ENCODE measurements at regions not wholly inside any gene's neighbourhood (a gene's known extent, or its start where the extent isn't known, plus 50 kb on each side); places are given as distances from the start of the nearest gene placed in this dataset.

DNA sequence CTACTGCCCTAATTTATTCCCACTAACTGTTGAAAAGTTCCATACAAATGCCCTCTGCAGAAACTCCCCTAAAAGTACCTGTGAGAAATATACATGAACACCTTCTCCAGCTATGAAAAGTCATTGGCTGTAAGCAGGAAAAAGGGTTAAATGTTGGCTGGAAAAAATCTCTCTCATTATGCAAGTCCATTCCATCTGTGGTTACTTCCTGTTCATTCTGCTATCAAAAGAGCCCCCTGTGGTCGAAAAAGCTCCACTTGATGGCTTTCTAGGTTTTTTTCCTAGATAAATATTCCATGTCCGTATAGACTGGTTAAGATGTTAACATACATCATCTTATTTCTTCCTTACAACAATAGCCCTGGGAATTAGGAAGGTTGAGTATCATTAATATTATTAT is 56.2 kb upstream of the AKAP13 start:
- no peaks in the 10 kb centered on the region; a peak in 1 of 4 replicates for H3K79me1 ChIP-seq (ENCODE audit: low read depth in 1 of 2, low read length in 2 of 2)
- no peaks in the 10 kb centered on the region for H3K36me3 ChIP-seq (ENCODE audit: control insufficient read depth, insufficient read depth, low read length)
- dilution Hi-C loops (cut with HindIII; ENCODE audit: low sequenced_read_pairs, unreplicated experiment) (no loop called here), intact Hi-C loops (cut with micrococcal nuclease) (no loop called here), in situ Hi-C loops (cut with MboI; ENCODE audit: low sequenced_read_pairs) (no loop called here)
- no peak overlapping the region for H4K8ac ChIP-seq (ENCODE audit: low read depth in 2 of 2, low read length in 2 of 2)
- H3K4me1 ChIP-seq (ENCODE audit: control insufficient read depth, insufficient read depth, low read length): no peaks in the 10 kb centered on the region
- ATAC-seq (ENCODE audit: low read depth) (no peak), DNase-seq (no peak)
- no peak overlapping the region for H3K9ac ChIP-seq (ENCODE audit: low read depth, low read length)
- TF ChIP-seq MAZ (IDR thresholded peaks at IDR 0.05; ENCODE audit: borderline replicate concordance, low read depth, low read length): no peak
- TF ChIP-seq, protein P1, sequence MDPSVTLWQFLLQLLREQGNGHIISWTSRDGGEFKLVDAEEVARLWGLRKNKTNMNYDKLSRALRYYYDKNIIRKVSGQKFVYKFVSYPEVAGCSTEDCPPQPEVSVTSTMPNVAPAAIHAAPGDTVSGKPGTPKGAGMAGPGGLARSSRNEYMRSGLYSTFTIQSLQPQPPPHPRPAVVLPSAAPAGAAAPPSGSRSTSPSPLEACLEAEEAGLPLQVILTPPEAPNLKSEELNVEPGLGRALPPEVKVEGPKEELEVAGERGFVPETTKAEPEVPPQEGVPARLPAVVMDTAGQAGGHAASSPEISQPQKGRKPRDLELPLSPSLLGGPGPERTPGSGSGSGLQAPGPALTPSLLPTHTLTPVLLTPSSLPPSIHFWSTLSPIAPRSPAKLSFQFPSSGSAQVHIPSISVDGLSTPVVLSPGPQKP (IDR thresholded peaks at IDR 0.05; ENCODE audit: borderline replicate concordance, low read depth, low read length): no peak
- no peak for TF ChIP-seq CEBPB (IDR thresholded peaks at IDR 0.05; ENCODE audit: low read depth, low read length)
- TF ChIP-seq RCOR1 (IDR thresholded peaks at IDR 0.05; ENCODE audit: insufficient replicate concordance, low read length): no peak
- TF ChIP-seq SMC3 (IDR thresholded peaks at IDR 0.05; ENCODE audit: low read depth, low read length): no peak
- no peak for TF ChIP-seq CTCF (conservative IDR thresholded peaks at IDR 0.05; ENCODE audit: low read depth, low read length)
- no peak for TF ChIP-seq MAFK (IDR thresholded peaks at IDR 0.05; ENCODE audit: low read depth, low read length)
- TF ChIP-seq NFE2L2 (IDR thresholded peaks at IDR 0.05; ENCODE audit: low read depth, low read length): no peak
- TF ChIP-seq, protein P2, sequence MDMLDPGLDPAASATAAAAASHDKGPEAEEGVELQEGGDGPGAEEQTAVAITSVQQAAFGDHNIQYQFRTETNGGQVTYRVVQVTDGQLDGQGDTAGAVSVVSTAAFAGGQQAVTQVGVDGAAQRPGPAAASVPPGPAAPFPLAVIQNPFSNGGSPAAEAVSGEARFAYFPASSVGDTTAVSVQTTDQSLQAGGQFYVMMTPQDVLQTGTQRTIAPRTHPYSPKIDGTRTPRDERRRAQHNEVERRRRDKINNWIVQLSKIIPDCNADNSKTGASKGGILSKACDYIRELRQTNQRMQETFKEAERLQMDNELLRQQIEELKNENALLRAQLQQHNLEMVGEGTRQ (IDR thresholded peaks at IDR 0.05; ENCODE audit: low read depth, low read length): no peak
- TF ChIP-seq CHD1 (IDR thresholded peaks at IDR 0.05; ENCODE audit: low read depth, low read length): no peak
- no peak for TF ChIP-seq MXI1 (IDR thresholded peaks at IDR 0.05; ENCODE audit: borderline replicate concordance, low read depth, low read length)
- no peak overlapping the region for H2BK20ac ChIP-seq (ENCODE audit: low read depth, low read length)
- H2AFZ ChIP-seq (replicated peaks; ENCODE audit: low read length, poor library complexity): no peak overlapping the region
- H2BK15ac ChIP-seq (ENCODE audit: low read depth, low read length): no peak overlapping the region
- no peak overlapping the region for H2BK120ac ChIP-seq (ENCODE audit: low read depth, low read length)
- no peak overlapping the region for H3K18ac ChIP-seq (ENCODE audit: low read depth, low read length)
- H3K23ac ChIP-seq (ENCODE audit: low read depth, low read length): no peak overlapping the region
- no CpG with 5 or more reads among the region's 2 CpGs for WGBS, 2 experiments (ENCODE audit: extremely low coverage in 2 of 2, insufficient read length in 1 of 2)
- no TSS peak for BruUV-seq (replicated peaks)
- H2AK5ac ChIP-seq (ENCODE audit: low read depth, low read length): no peak overlapping the region
- H3K4me2 ChIP-seq (ENCODE audit: low read depth, low read length): no peak overlapping the region
- H4K5ac ChIP-seq (ENCODE audit: low read depth, low read length): no peak overlapping the region
- POLR2A ChIA-PET (ENCODE audit: unreplicated experiment): interaction anchor here (0.6 kb wide), 1 partner anchor 10 kb away, joined by 4 read pairs; no protein-coding TSS in a partner anchor
- no peak overlapping the region for H2BK5ac ChIP-seq (ENCODE audit: low read depth, low read length, poor library complexity, severe bottlenecking)
- no peak overlapping the region for H3K4ac ChIP-seq (ENCODE audit: low read depth, low read length)
- CTCF ChIA-PET: interaction anchor here (0.6 to 1.4 kb wide), 2 partner anchors 15 to 28 kb away, joined by 3 to 4 read pairs; no protein-coding TSS in a partner anchor
- H4K20me1 ChIP-seq (ENCODE audit: insufficient read depth, low read length): no peaks in the 10 kb centered on the region
- H3K14ac ChIP-seq (replicated peaks; ENCODE audit: low read depth, low read length): no peak overlapping the region
- no peak overlapping the region for H2AK9ac ChIP-seq (replicated peaks; ENCODE audit: low read depth, low read length, poor library complexity)
- H3K9me3 ChIP-seq (ENCODE audit: control insufficient read depth, insufficient read depth, low read length): 0 out of 2 replicates have a peak, but pooled peaks cover 3% of the 10 kb centered on the region
- no peaks in the 10 kb centered on the region; the same call in 1 of the 2 replicates for H3K9me1 ChIP-seq (ENCODE audit: insufficient read depth, low read length)
- no peak overlapping the region for H3K27ac ChIP-seq (ENCODE audit: insufficient read depth, low read length)
- no peak overlapping the region for H3K56ac ChIP-seq (ENCODE audit: extremely low read depth, insufficient read depth, low read length)
- H3K27me3 ChIP-seq (ENCODE audit: control insufficient read depth, insufficient read depth, low read length): no peaks in the 10 kb centered on the region
- no peak overlapping the region for H4K91ac ChIP-seq (ENCODE audit: insufficient read depth, low read depth, low read length)
- H3K4me3 ChIP-seq (ENCODE audit: insufficient read depth, low read depth, low read length): no peak overlapping the region

Measured in IMR-90 (cell line).